Astrocyte (in vitro differentiated cells and primary cell): ENCODE measurements at regions not wholly inside any gene's neighbourhood (a gene's known extent, or its start where the extent isn't known, plus 50 kb on each side); places are given as distances from the start of the nearest gene placed in this dataset.

Source experiments
- CTCF ChIP-seq: IDR thresholded peaks from 2 replicates; pipeline ENCODE4 v1.5.1; 2011; ENCODE audit warnings: low read depth, mild to moderate bottlenecking, inconsistent platforms, low read length, moderate library complexity; ENCODE audit not compliant: insufficient read depth
- EZH2 ChIP-seq: IDR thresholded peaks from 2 replicates; pipeline ENCODE4 v1.6.1; 2012; ENCODE audit warnings: mild to moderate bottlenecking, low read length, inconsistent platforms; ENCODE audit not compliant: insufficient read depth

GRCh38 chr5:117218789-117219188 lies 644.2 kb upstream of the SEMA6A start:
- TF ChIP-seq EZH2 (no peak), CTCF (no peak)
